ENCODE measurements at regions not wholly inside any gene's neighbourhood (a gene's known extent, or its start where the extent isn't known, plus 50 kb on each side); places are given as distances from the start of the nearest gene placed in this dataset.

DNA sequence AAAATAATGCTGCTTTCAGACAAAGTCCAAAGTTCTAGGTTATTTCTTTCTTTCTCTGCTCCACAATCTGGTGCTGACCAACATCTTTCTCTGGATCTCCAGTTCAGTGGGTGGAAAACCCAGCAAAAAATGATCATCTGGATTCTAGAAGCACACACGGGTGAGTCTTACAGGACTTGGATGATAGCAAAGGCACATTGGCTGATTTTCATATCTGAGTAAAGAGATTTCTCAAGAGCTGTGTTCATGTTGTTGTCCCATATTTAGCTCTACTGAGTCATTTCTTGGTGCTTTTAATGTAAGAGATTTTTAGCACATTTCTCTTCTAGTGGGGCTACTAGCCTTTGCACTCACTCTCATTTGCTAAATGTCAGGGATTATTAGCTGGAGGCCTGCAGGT, 336.7 kb downstream of the GALC start:
- TF ChIP-seq, protein P1, sequence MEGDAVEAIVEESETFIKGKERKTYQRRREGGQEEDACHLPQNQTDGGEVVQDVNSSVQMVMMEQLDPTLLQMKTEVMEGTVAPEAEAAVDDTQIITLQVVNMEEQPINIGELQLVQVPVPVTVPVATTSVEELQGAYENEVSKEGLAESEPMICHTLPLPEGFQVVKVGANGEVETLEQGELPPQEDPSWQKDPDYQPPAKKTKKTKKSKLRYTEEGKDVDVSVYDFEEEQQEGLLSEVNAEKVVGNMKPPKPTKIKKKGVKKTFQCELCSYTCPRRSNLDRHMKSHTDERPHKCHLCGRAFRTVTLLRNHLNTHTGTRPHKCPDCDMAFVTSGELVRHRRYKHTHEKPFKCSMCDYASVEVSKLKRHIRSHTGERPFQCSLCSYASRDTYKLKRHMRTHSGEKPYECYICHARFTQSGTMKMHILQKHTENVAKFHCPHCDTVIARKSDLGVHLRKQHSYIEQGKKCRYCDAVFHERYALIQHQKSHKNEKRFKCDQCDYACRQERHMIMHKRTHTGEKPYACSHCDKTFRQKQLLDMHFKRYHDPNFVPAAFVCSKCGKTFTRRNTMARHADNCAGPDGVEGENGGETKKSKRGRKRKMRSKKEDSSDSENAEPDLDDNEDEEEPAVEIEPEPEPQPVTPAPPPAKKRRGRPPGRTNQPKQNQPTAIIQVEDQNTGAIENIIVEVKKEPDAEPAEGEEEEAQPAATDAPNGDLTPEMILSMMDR (IDR thresholded peaks at IDR 0.05; ENCODE audit: insufficient read depth, low read depth, low read length): no peak
- TF ChIP-seq EZH2 (IDR thresholded peaks at IDR 0.05; ENCODE audit: insufficient read depth, low read length): no peak
